ENCODE measurements at regions not wholly inside any gene's neighbourhood (a gene's known extent, or its start where the extent isn't known, plus 50 kb on each side); places are given as distances from the start of the nearest gene placed in this dataset.
A peak's percentile ranks its signal among the peaks of the same experiment; 100 is the strongest.

GRCh38 chrX:109822861-109823260 is 89.8 kb upstream of the ACSL4 start:
- DNase-seq = no peak
- no peaks in the 10 kb centered on the region for H3K4me1 ChIP-seq
- no peaks in the 10 kb centered on the region for H3K9me3 ChIP-seq
- no peaks in the 10 kb centered on the region for H3K27me3 ChIP-seq
- intact Hi-C loops (cut with DNase I) = no loop called here
- TF ChIP-seq POLR2A (IDR thresholded peaks at IDR 0.05) (no peak), CTCF (IDR thresholded peaks at IDR 0.05) (no peak)
- H3K27ac ChIP-seq = peak overlapping the region in 1 of 4 donors; percentile 34
- 31 to 52% methylated on average over 4 of the region's 4 CpGs for WGBS, 2 donors
- no peak for ATAC-seq
- H3K36me3 ChIP-seq (replicated peaks in 1 of 2; ENCODE audit: insufficient read depth in 1 of 2, low read depth in 2 of 2) = no peaks in the 10 kb centered on the region
- H3K4me3 ChIP-seq = no peak overlapping the region

GRCh38 chrX:109826954-109827708 is 94.1 kb upstream of the ACSL4 start:
- intact Hi-C loops (cut with DNase I) = no loop called here
- ATAC-seq = no peak

GRCh38 chrX:109827772-109828171 is 94.7 kb upstream of the ACSL4 start:
- H3K36me3 ChIP-seq (replicated peaks in 1 of 2; ENCODE audit: insufficient read depth in 1 of 2, low read depth in 2 of 2) = no peaks in the 10 kb centered on the region
- intact Hi-C loops (cut with DNase I) = no loop called here
- DNase-seq (no peak), ATAC-seq (no peak)
- H3K4me3 ChIP-seq = no peak overlapping the region
- no peak overlapping the region for H3K27ac ChIP-seq
- WGBS, 2 donors = 93 to 100% methylated on average over 4 of the region's 4 CpGs
- no peaks in the 10 kb centered on the region for H3K27me3 ChIP-seq
- H3K9me3 ChIP-seq = no peaks in the 10 kb centered on the region
- no peak for TF ChIP-seq POLR2A (IDR thresholded peaks at IDR 0.05)
- TF ChIP-seq CTCF (IDR thresholded peaks at IDR 0.05) = no peak
- H3K4me1 ChIP-seq = peaks cover 9% of the 10 kb centered on the region

More at GRCh38 chrX:109826954-109827708, 94.1 kb upstream of the ACSL4 start:
- Histone ChIP-seq H3K27ac (no peak overlapping the region), H3K4me1 (peaks cover 9% of the 10 kb centered on the region), H3K9me3 (no peaks in the 10 kb centered on the region), H3K4me3 (no peak overlapping the region), H3K36me3 (replicated peaks in 1 of 2; ENCODE audit: insufficient read depth in 1 of 2, low read depth in 2 of 2) (no peaks in the 10 kb centered on the region), H3K27me3 (no peaks in the 10 kb centered on the region)
- no peak for TF ChIP-seq CTCF (IDR thresholded peaks at IDR 0.05)
- no peak for TF ChIP-seq POLR2A (IDR thresholded peaks at IDR 0.05)
- DNase-seq = no peak
- WGBS, 2 donors = 82% methylated on average over 1 of the region's 1 CpG; no CpG with 5 or more reads in 1 of the 2 donors

GRCh38 chrX:109830157-109830703 is 97.2 kb upstream of the ACSL4 start:
- H3K4me3 ChIP-seq = no peak overlapping the region
- TF ChIP-seq POLR2A (IDR thresholded peaks at IDR 0.05) = no peak
- no peak for TF ChIP-seq CTCF (IDR thresholded peaks at IDR 0.05)
- no peaks in the 10 kb centered on the region for H3K27me3 ChIP-seq
- ATAC-seq (peak; percentile 7), DNase-seq (no peak)
- no peaks in the 10 kb centered on the region for H3K9me3 ChIP-seq
- intact Hi-C loops (cut with DNase I) = no loop called here
- WGBS, 2 donors = 54 to 63% methylated on average over 2 of the region's 3 CpGs
- H3K4me1 ChIP-seq = peaks cover 9% of the 10 kb centered on the region
- H3K27ac ChIP-seq = peak overlapping the region in 3 of 4 donors; percentile 45 to 70 (median 59)
- no peaks in the 10 kb centered on the region for H3K36me3 ChIP-seq (replicated peaks in 1 of 2; ENCODE audit: insufficient read depth in 1 of 2, low read depth in 2 of 2)
